ENCODE measurements at regions not wholly inside any gene's neighbourhood (a gene's known extent, or its start where the extent isn't known, plus 50 kb on each side); places are given as distances from the start of the nearest gene placed in this dataset.

DNA sequence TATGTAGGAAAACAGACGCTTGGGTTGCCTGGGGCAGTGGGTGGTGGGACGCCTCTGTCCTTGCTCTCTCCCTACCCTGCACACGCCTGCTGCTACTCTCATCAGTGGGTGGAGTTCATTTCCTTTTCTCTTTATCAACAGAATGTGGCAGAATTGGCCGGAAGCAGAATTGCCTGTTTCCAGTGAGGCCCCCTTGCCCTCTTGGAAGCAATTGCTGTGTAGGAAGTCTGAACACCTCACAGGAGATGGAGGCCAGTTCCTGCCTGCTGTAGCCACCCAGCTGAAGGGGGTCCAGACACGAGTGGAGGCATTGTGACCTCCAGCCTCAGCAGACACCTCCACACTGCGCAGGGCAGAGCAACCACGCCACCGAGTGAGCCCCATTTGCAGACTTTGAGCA, 331.6 kb upstream of the ZNF32 start:
- no peak overlapping the region for H3K4me2 ChIP-seq (ENCODE audit: control insufficient read depth, extremely low read depth, insufficient read depth, low read depth, low read length)
- no peaks in the 10 kb centered on the region for H3K36me3 ChIP-seq (ENCODE audit: control insufficient read depth in 2 of 2, extremely low read depth in 1 of 2, insufficient read depth in 2 of 2, low read length in 2 of 2)
- no peaks in the 10 kb centered on the region for H3K9me1 ChIP-seq (ENCODE audit: control insufficient read depth, extremely low read depth, insufficient read depth, low read length)
- no peak for TF ChIP-seq EZH2 (IDR thresholded peaks at IDR 0.05; ENCODE audit: low read length)
- no peak for TF ChIP-seq CTCF (optimal IDR thresholded peaks at IDR 0.05 in 1 of 3, IDR thresholded peaks at IDR 0.05 in 1 of 3, conservative IDR thresholded peaks at IDR 0.05 in 1 of 3; ENCODE audit: extremely low read depth in 1 of 3, insufficient read depth in 2 of 3, low read length in 3 of 3)
- no peaks in the 10 kb centered on the region for H3K27me3 ChIP-seq (ENCODE audit: control insufficient read depth, extremely low read depth, insufficient read depth, low read length)
- H3K4me3 ChIP-seq (ENCODE audit: control insufficient read depth in 2 of 3, extremely low read depth in 1 of 3, insufficient read depth in 2 of 3, low read depth in 1 of 3, low read length in 3 of 3) = no peak overlapping the region
- dilution Hi-C loops (cut with MboI; ENCODE audit: extremely low pct_ligation_motif_present, low sequenced_read_pairs) = no loop called here
- no peak overlapping the region for H2AFZ ChIP-seq (ENCODE audit: control insufficient read depth, low read length)
- DNase-seq (ENCODE audit: low read depth, low spot score) (no peak), FAIRE-seq (no peak)
- H3K79me2 ChIP-seq (ENCODE audit: control insufficient read depth, insufficient read depth, low read length) = no peaks in the 10 kb centered on the region
- no peaks in the 10 kb centered on the region for H3K9me3 ChIP-seq (ENCODE audit: control insufficient read depth, low read depth, low read length)
- H4K20me1 ChIP-seq (ENCODE audit: control insufficient read depth, extremely low read depth, insufficient read depth, low read length) = no peaks in the 10 kb centered on the region
- H3K4me1 ChIP-seq (ENCODE audit: control insufficient read depth, extremely low read depth, insufficient read depth, low read length) = no peaks in the 10 kb centered on the region
- no peak overlapping the region for H3K9ac ChIP-seq (ENCODE audit: control insufficient read depth, extremely low read depth, insufficient read depth, low read length)
- no peak overlapping the region for H3K27ac ChIP-seq (ENCODE audit: control insufficient read depth, insufficient read depth, low read length)

GRCh38 chr10:43979551-43979950, 330.9 kb upstream of the ZNF32 start:
- Histone ChIP-seq H2AFZ (ENCODE audit: control insufficient read depth, low read length) (no peak overlapping the region), H3K4me3 (ENCODE audit: control insufficient read depth in 2 of 3, extremely low read depth in 1 of 3, insufficient read depth in 2 of 3, low read depth in 1 of 3, low read length in 3 of 3) (no peak overlapping the region), H3K27me3 (ENCODE audit: control insufficient read depth, extremely low read depth, insufficient read depth, low read length) (no peaks in the 10 kb centered on the region), H4K20me1 (ENCODE audit: control insufficient read depth, extremely low read depth, insufficient read depth, low read length) (no peaks in the 10 kb centered on the region), H3K9me3 (ENCODE audit: control insufficient read depth, low read depth, low read length) (no peaks in the 10 kb centered on the region), H3K4me1 (ENCODE audit: control insufficient read depth, extremely low read depth, insufficient read depth, low read length) (no peaks in the 10 kb centered on the region), H3K4me2 (ENCODE audit: control insufficient read depth, extremely low read depth, insufficient read depth, low read depth, low read length) (no peak overlapping the region), H3K27ac (ENCODE audit: control insufficient read depth, insufficient read depth, low read length) (no peak overlapping the region), H3K79me2 (ENCODE audit: control insufficient read depth, insufficient read depth, low read length) (no peaks in the 10 kb centered on the region), H3K9me1 (ENCODE audit: control insufficient read depth, extremely low read depth, insufficient read depth, low read length) (no peaks in the 10 kb centered on the region), H3K36me3 (ENCODE audit: control insufficient read depth in 2 of 2, extremely low read depth in 1 of 2, insufficient read depth in 2 of 2, low read length in 2 of 2) (no peaks in the 10 kb centered on the region), H3K9ac (ENCODE audit: control insufficient read depth, extremely low read depth, insufficient read depth, low read length) (no peak overlapping the region)
- FAIRE-seq (no peak), DNase-seq (ENCODE audit: low read depth, low spot score) (no peak)
- no peak for TF ChIP-seq CTCF (optimal IDR thresholded peaks at IDR 0.05 in 1 of 3, IDR thresholded peaks at IDR 0.05 in 1 of 3, conservative IDR thresholded peaks at IDR 0.05 in 1 of 3; ENCODE audit: extremely low read depth in 1 of 3, insufficient read depth in 2 of 3, low read length in 3 of 3)
- no peak for TF ChIP-seq EZH2 (IDR thresholded peaks at IDR 0.05; ENCODE audit: low read length)
- dilution Hi-C loops (cut with MboI; ENCODE audit: extremely low pct_ligation_motif_present, low sequenced_read_pairs) = no loop called here
